Common myeloid progenitor, CD34-positive (primary cell): ENCODE measurements at regions not wholly inside any gene's neighbourhood (a gene's known extent, or its start where the extent isn't known, plus 50 kb on each side); places are given as distances from the start of the nearest gene placed in this dataset.
A peak's percentile ranks its signal among the peaks of the same experiment; 100 is the strongest.

Experiments
- CTCF ChIA-PET: fragments of 350-600 bp; sonication (Branson Sonifier 250); formaldehyde crosslinking; loops from one replicate; lab custom pipeline; 2021; ENCODE audit warnings: antibody characterized with exemption; lab: Charles Lee
- POLR2A ChIA-PET: fragments of 350-600 bp; sonication (Branson Sonifier 250); formaldehyde crosslinking; loops from one replicate; lab custom pipeline; 2021; ENCODE audit warnings: antibody characterized with exemption; lab: Charles Lee
- DNase-seq, 3 donors: peaks; one replicate each; pipeline versions ENCODE4 v3.0.0 to v3.0.0-alpha.2; 2013
- H3K27ac ChIP-seq, 2 experiments: 1 replicate in 1 of 2; 2 replicates in 1 of 2; pipeline ENCODE4 v1.7.0; 2013; ENCODE audit warnings: inconsistent platforms in 2 of 2, low read length in 2 of 2, mild to moderate bottlenecking in 2 of 2, low read depth in 1 of 2, moderate library complexity in 1 of 2; ENCODE audit not compliant: severe bottlenecking in 2 of 2, insufficient read depth in 1 of 2, poor library complexity in 1 of 2
- H3K27me3 ChIP-seq, 5 experiments: replicated peaks in 2 of 5; 1 replicate in 3 of 5; 2 replicates in 2 of 5; pipeline versions ENCODE4 v1.6.1 to v1.7.0; 2013; ENCODE audit warnings: low read length in 4 of 5, mild to moderate bottlenecking in 2 of 5, moderate library complexity in 2 of 5, inconsistent platforms in 1 of 5; ENCODE audit not compliant: insufficient read depth in 5 of 5, control insufficient read depth in 4 of 5
- H3K36me3 ChIP-seq, 4 experiments: 1 replicate in 2 of 4; 2 replicates in 2 of 4; pipeline versions ENCODE4 v1.6.1 to v1.7.0; 2013; ENCODE audit warnings: low read length in 3 of 4, control low read depth in 1 of 4, mild to moderate bottlenecking in 1 of 4; ENCODE audit not compliant: control insufficient read depth in 4 of 4, insufficient read depth in 4 of 4
- H3K4me1 ChIP-seq, 4 experiments: 1 replicate in 3 of 4; 2 replicates in 1 of 4; pipeline versions ENCODE4 v1.6.1 to v1.7.1; 2013; ENCODE audit warnings: low read length in 3 of 4, mild to moderate bottlenecking in 3 of 4, control low read depth in 1 of 4, inconsistent platforms in 1 of 4, moderate library complexity in 1 of 4; ENCODE audit not compliant: control insufficient read depth in 4 of 4, insufficient read depth in 4 of 4; ENCODE audit errors: control extremely low read depth in 1 of 4
- H3K4me3 ChIP-seq, 7 experiments: 1 replicate in 4 of 7; 2 replicates in 3 of 7; pipeline versions ENCODE4 v1.5.1 to v1.7.0; 2013; ENCODE audit warnings: mild to moderate bottlenecking in 7 of 7, low read length in 6 of 7, moderate library complexity in 6 of 7, inconsistent platforms in 2 of 7, low read depth in 2 of 7, control low read depth in 1 of 7; ENCODE audit not compliant: insufficient read depth in 4 of 7, control insufficient read depth in 1 of 7; ENCODE audit errors: extremely low read depth in 1 of 7
- H3K9me3 ChIP-seq, 5 experiments: 1 replicate in 4 of 5; 2 replicates in 1 of 5; pipeline versions ENCODE4 v1.6.1 to v1.7.1; 2013; ENCODE audit warnings: low read length in 4 of 5, mild to moderate bottlenecking in 2 of 5, inconsistent platforms in 1 of 5, low read depth in 1 of 5, moderate library complexity in 1 of 5; ENCODE audit not compliant: control insufficient read depth in 4 of 5, insufficient read depth in 2 of 5; ENCODE audit errors: control extremely low read depth in 1 of 5
- WGBS: methylation state at CpG from one replicate; pipeline ENCODE4 v1.1.5; 2013; ENCODE audit not compliant: insufficient coverage; 5-methylcytosine and 5-hydroxymethylcytosine counted together

DNA sequence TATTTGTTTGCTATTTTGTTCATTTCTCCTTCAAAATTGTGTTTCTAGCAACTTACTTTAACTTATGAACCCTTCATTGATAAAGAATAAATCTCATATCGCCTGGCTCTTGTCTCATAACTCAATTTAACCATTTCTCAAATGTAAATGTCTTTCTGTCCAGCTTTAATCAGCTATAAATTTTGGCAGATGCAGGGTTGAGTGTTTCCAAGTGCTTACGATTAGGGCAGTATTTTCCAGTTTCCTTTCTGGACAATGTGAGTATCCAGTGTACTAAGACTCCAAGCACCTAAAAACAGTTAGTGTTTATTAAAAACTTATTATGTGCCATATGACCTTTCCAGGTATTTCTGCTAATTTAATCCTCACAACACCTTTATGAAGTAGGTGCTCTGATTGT is 218.6 kb upstream of the GK2 start:
- H3K4me1 ChIP-seq = peaks cover 0 to 12% (median 2%) of the 10 kb centered on the region in 4 experiments
- no peak overlapping the region for H3K4me3 ChIP-seq
- ChIA-PET CTCF (no interaction called here), POLR2A (no interaction called here)
- H3K27ac ChIP-seq = no peak overlapping the region
- H3K36me3 ChIP-seq = no peaks in the 10 kb centered on the region
- no peaks in the 10 kb centered on the region for H3K27me3 ChIP-seq
- no peak for DNase-seq
- 100% methylated on average over 1 of the region's 2 CpGs for WGBS
- H3K9me3 ChIP-seq = no peaks in the 10 kb centered on the region

DNA sequence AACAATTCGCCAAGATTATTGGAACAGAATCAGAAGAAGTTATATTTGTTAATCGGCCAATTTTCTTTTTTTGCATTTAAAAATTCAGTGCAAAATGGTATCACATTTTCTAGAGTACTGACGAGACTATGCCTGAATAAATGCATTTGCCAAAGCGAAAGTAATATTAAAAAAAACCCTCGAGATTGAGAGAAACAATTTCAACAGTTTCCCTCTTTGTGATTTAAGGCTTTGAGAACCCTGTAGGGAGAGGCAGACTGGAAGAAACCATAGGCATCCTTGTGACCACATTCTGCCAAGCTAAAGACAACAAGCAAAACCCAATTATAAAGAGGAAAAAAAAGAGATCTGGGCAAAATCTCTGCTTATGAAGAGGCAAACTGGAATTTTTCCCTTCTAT is 218.1 kb upstream of the GK2 start:
- DNase-seq = peak in 1 of 3 donors; percentile 40
- Histone ChIP-seq H3K27ac (no peak overlapping the region), H3K36me3 (no peaks in the 10 kb centered on the region), H3K27me3 (no peaks in the 10 kb centered on the region), H3K4me1 (peaks cover 0 to 12% (median 2%) of the 10 kb centered on the region in 4 experiments), H3K4me3 (peak overlapping the region in 4 of 7 experiments; percentile 26 to 72 (median 42)), H3K9me3 (no peaks in the 10 kb centered on the region)
- ChIA-PET POLR2A (no interaction called here), CTCF (no interaction called here)
- 52% methylated on average over 3 of the region's 5 CpGs for WGBS

DNA sequence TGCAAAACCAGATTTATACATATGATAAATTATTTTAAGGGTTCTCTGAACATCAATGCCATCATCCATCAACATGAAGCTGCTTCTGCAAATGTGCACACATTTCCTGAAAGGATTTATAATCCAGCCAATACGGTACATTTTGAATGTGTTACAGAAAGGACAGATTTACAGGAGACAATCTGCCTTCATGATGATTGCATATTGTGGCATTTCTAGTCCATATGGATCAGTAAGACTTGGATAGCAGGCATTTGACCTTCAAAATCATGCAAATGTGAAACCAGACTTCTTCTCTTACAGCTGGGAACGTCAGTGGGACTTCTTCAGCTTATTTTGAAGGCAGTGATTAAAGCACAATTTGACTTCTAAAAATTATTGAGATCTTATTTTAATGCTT is 217.3 kb upstream of the GK2 start:
- H3K4me1 ChIP-seq = peaks cover 0 to 12% (median 2%) of the 10 kb centered on the region in 4 experiments
- H3K27ac ChIP-seq = no peak overlapping the region
- ChIA-PET POLR2A (no interaction called here), CTCF (interaction anchor here (1.0 kb wide), 1 partner anchor 54 kb away, joined by 4 read pairs; no protein-coding TSS in a partner anchor)
- H3K9me3 ChIP-seq = no peaks in the 10 kb centered on the region
- H3K4me3 ChIP-seq = peak overlapping the region in 3 of 7 experiments; percentile 26 to 72 (median 51)
- no peaks in the 10 kb centered on the region for H3K36me3 ChIP-seq
- H3K27me3 ChIP-seq = no peaks in the 10 kb centered on the region
- 40% methylated on average over 1 of the region's 2 CpGs for WGBS
- peak in 1 of 3 donors; percentile 32 for DNase-seq

DNA sequence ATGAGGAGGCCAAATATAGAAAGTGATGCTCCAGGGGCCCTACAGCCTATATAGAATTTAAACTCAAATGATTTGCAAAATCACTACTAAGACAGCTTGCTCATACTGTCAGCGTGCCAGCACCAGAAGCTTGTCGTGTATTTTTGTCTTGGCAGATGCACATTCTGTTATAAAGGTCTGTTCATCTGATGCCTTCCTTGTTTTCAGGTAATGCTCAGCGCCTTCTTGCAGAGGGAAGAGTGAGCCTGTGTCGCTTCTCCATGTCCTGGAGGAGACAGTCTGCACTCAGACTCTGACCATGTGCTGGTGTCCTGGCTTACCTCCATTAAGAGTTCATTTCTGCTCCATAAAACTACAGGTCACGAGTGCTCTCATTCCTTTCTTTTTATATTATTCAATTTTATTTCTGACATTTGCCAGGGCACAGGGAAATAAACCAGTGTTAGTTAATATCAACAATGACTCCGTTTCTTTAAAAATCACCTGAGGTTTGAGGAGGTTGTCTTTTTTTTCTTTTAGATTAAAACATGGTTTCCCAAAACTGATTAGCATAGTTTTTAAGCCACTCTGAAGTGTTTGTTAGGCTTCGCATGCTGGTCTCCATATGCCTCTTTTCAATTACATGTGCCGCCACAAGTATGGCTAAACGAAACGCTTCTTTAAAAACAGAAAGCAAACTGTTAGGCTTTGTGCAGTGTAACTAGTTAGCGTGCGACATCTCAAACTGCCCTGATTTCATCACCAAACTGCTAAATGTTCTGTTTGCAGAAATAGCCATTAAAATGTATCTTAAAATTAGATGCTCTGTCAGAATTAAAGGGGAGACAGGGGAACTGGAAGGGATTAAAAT is 215.2 kb upstream of the GK2 start:
- ChIA-PET CTCF (interaction anchor here (1.3 kb wide), 1 partner anchor 8 kb away, joined by 3 read pairs; no protein-coding TSS in a partner anchor), POLR2A (interaction anchor here (0.6 kb wide), 1 partner anchor 578 kb away, joined by 3 read pairs; no protein-coding TSS in a partner anchor)
- WGBS = 99% methylated on average over 8 of the region's 12 CpGs
- Histone ChIP-seq H3K27ac (no peak overlapping the region), H3K36me3 (no peaks in the 10 kb centered on the region), H3K4me3 (no peak overlapping the region), H3K27me3 (no peaks in the 10 kb centered on the region), H3K9me3 (no peaks in the 10 kb centered on the region), H3K4me1 (peaks cover 0 to 12% (median 2%) of the 10 kb centered on the region in 4 experiments)
- no peak for DNase-seq

DNA sequence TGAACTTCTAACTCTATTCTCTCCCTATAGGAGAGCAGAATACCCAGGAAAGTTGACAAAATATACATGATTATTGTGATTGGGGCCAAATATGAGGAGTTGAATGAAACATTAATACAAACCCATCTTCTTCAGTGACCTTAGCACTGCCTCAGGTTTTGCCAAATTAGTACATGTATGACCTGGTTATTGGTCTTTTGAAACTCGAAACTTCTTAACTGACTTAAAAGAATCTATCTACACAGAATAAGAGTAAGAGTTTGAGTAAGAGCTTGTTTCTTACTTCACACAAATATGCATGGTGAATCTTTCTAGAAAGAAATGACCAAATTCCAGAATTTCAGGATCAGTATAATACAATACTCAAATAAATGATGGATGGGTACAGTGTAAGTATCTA is 213.0 kb upstream of the GK2 start:
- no peak for DNase-seq
- POLR2A ChIA-PET = no interaction called here
- CTCF ChIA-PET = no interaction called here
- WGBS = no CpG with 5 or more reads among the region's 1 CpG
- no peaks in the 10 kb centered on the region for H3K9me3 ChIP-seq
- H3K27ac ChIP-seq = no peak overlapping the region
- no peaks in the 10 kb centered on the region for H3K36me3 ChIP-seq
- H3K4me1 ChIP-seq = peaks cover 0 to 7% (median 2%) of the 10 kb centered on the region in 4 experiments
- H3K27me3 ChIP-seq = no peaks in the 10 kb centered on the region
- no peak overlapping the region for H3K4me3 ChIP-seq

DNA sequence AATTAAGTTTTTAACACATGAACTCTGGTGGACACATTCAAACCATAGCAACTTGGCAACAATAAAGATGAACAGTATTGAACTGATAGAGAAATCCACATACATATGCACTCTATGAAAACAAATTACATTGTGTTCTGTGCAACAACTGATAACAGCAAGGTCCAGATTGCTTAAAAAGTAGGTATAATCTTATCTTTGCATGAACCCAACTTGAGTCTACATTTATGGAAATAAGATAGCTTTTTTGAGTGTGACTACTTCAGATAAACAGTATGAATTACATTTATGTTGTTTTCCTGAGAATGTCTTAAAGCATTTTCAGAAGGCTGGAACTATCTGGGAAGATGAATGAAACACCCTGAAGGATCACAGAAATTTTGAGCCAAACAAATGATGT is 212.6 kb upstream of the GK2 start:
- H3K27me3 ChIP-seq = no peaks in the 10 kb centered on the region
- H3K27ac ChIP-seq = no peak overlapping the region
- ChIA-PET POLR2A (no interaction called here), CTCF (no interaction called here)
- H3K4me3 ChIP-seq = no peak overlapping the region
- H3K4me1 ChIP-seq = peaks cover 0 to 4% (median under 1%) of the 10 kb centered on the region in 4 experiments
- peak in 1 of 3 donors; percentile 6 for DNase-seq
- H3K9me3 ChIP-seq = no peaks in the 10 kb centered on the region
- no peaks in the 10 kb centered on the region for H3K36me3 ChIP-seq

DNA sequence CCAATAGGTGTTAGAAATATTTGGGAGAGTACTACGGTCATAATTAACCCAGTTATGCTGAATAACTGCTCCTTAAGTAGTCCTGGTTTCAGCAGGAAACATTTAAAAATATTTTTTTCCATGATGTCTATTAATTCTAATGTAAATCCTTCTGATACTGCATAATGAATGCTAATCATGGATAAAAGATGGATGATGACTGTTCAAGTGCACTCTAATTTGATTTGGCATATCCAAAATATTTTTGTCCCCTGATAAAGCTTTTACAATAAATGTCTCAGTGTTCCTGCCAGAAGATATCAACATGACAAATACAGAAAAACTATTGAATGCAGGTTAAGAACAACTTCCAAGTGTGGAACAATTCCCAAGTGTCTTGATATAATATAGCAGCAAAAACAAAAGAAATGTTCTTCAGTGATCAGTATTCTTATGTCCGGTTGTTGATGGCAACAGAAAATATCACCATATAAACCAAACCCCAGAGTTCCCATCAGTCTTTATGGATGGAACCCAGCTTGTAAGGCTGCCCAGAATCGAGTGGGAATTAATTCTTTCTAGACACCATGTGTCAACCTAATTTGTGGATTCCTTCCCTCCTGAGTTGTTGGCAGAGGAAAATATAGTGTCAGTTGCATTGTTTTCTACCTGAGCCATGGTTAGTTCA is 205.4 kb upstream of the GK2 start:
- no peaks in the 10 kb centered on the region for H3K4me1 ChIP-seq
- no peak overlapping the region for H3K4me3 ChIP-seq

More for the DNA sequence above, 205.4 kb upstream of the GK2 start:
- CTCF ChIA-PET = no interaction called here
- Histone ChIP-seq H3K27ac (no peak overlapping the region), H3K27me3 (no peaks in the 10 kb centered on the region), H3K36me3 (no peaks in the 10 kb centered on the region), H3K9me3 (no peaks in the 10 kb centered on the region)
- POLR2A ChIA-PET = no interaction called here
- WGBS = 83% methylated on average over 1 of the region's 3 CpGs
- DNase-seq = no peak
